H1 (cell line): ENCODE measurements at regions not wholly inside any gene's neighbourhood (a gene's known extent, or its start where the extent isn't known, plus 50 kb on each side); places are given as distances from the start of the nearest gene placed in this dataset.

Experiments
- CTCF ChIA-PET: fragments of 300-600 bp; sonication (Branson Sonifier 250); formaldehyde crosslinking; loops from one replicate; lab custom pipeline; 2021; ENCODE audit not compliant: partially characterized antibody; lab: Charles Lee
- POLR2A ChIA-PET: fragments of 300-600 bp; sonication (Branson Sonifier 250); formaldehyde crosslinking; loops from one replicate; lab custom pipeline; 2021; ENCODE audit warnings: inconsistent platforms; ENCODE audit not compliant: partially characterized antibody; lab: Charles Lee
- DNase-seq, 2 experiments: peaks; one replicate each; pipeline versions ENCODE4 v3.0.0 to v3.0.0-alpha.2; 2010 to 2022; ENCODE audit warnings: low spot score in 2 of 2, low read depth in 1 of 2, mixed read lengths in 1 of 2
- FAIRE-seq: peaks from 2 replicates; lab custom pipeline; 2011; peaks lifted over from hg19 to GRCh38; lab: Jason Lieb, UNC
- H2AFZ ChIP-seq: 2 replicates; pipeline ENCODE4 v1.8.1; 2012; ENCODE audit warnings: low read length, inconsistent platforms
- H2AK5ac ChIP-seq: 2 replicates; pipeline ENCODE4 v1.6.1; 2013; ENCODE audit warnings: low read depth, low read length
- H2BK120ac ChIP-seq: replicated peaks from 2 replicates; pipeline ENCODE3; 2013; ENCODE audit warnings: low read depth, low read length, inconsistent platforms
- H2BK12ac ChIP-seq: 2 replicates; pipeline ENCODE4 v1.6.1; 2013; ENCODE audit warnings: low read depth, low read length
- H2BK15ac ChIP-seq: 2 replicates; pipeline ENCODE4 v1.6.1; 2013; ENCODE audit warnings: low read length
- H2BK20ac ChIP-seq: 2 replicates; pipeline ENCODE4 v1.6.1; 2013; ENCODE audit warnings: low read length
- H2BK5ac ChIP-seq: 2 replicates; pipeline ENCODE4 v1.6.1; 2013; ENCODE audit warnings: low read depth, low read length
- H3K14ac ChIP-seq: 2 replicates; pipeline ENCODE4 v1.6.1; 2013; ENCODE audit warnings: inconsistent platforms; ENCODE audit not compliant: insufficient read length
- H3K18ac ChIP-seq: 2 replicates; pipeline ENCODE4 v1.6.1; 2013; ENCODE audit warnings: low read length; ENCODE audit errors: extremely low read depth
- H3K23ac ChIP-seq: 2 replicates; pipeline ENCODE4 v1.6.1; 2013; ENCODE audit warnings: inconsistent platforms; ENCODE audit not compliant: insufficient read length
- H3K23me2 ChIP-seq: 2 replicates; pipeline ENCODE4 v1.6.1; 2013; ENCODE audit warnings: low read depth, low read length
- H3K27ac ChIP-seq: 2 replicates; pipeline ENCODE4 v1.6.1; 2011; ENCODE audit warnings: low read depth, low read length, inconsistent platforms
- H3K27me3 ChIP-seq, 4 experiments: replicated peaks in 1 of 4; 1 replicate in 1 of 4; 2 replicates in 3 of 4; pipeline versions ENCODE4 v1.6.1 to v1.8.1; 2011 to 2013; ENCODE audit warnings: low read length in 3 of 4, mild to moderate bottlenecking in 3 of 4, inconsistent platforms in 2 of 4, mixed read lengths in 2 of 4, moderate library complexity in 1 of 4; ENCODE audit not compliant: control insufficient read depth in 3 of 4, insufficient read depth in 3 of 4; ENCODE audit errors: extremely low read depth in 1 of 4
- H3K36me3 ChIP-seq, 4 experiments: 2 replicates each; pipeline versions ENCODE4 v1.6.1 to v1.8.1; 2011 to 2013; ENCODE audit warnings: mild to moderate bottlenecking in 4 of 4, low read length in 3 of 4, moderate library complexity in 2 of 4, control low read depth in 1 of 4, inconsistent platforms in 1 of 4; ENCODE audit not compliant: insufficient read depth in 4 of 4, control insufficient read depth in 2 of 4
- H3K4ac ChIP-seq: replicated peaks from 2 replicates; pipeline ENCODE3; 2013; ENCODE audit warnings: low read length, low read depth, mixed read lengths, inconsistent platforms; ENCODE audit not compliant: insufficient read length
- H3K4me1 ChIP-seq, 4 experiments: replicated peaks in 1 of 4; 1 replicate in 1 of 4; 2 replicates in 3 of 4; pipeline versions ENCODE4 v1.6.1 to v1.8.1; 2011 to 2013; ENCODE audit warnings: low read length in 3 of 4, inconsistent platforms in 2 of 4, mixed read lengths in 1 of 4; ENCODE audit not compliant: insufficient read depth in 4 of 4, control insufficient read depth in 3 of 4
- H3K4me2 ChIP-seq, 2 experiments: 2 replicates each; pipeline versions ENCODE4 v1.6.1 to v1.8.1; 2011 to 2013; ENCODE audit warnings: low read depth in 2 of 2, low read length in 2 of 2, control low read depth in 1 of 2, inconsistent platforms in 1 of 2, mild to moderate bottlenecking in 1 of 2; ENCODE audit not compliant: insufficient read depth in 1 of 2
- H3K4me3 ChIP-seq, 4 experiments: fragments of 200-600, 300-600 bp in 1 of 4; sonication (generic), shearing (Covaris generic), sonication (Bioruptor Twin) in 1 of 4; 2 replicates each; pipeline versions ENCODE4 v1.5.1 to v1.8.1; 2011 to 2016; ENCODE audit warnings: low read length in 4 of 4, low read depth in 3 of 4, control low read depth in 2 of 4, inconsistent platforms in 2 of 4, mild to moderate bottlenecking in 2 of 4, mixed read lengths in 1 of 4, moderate library complexity in 1 of 4; ENCODE audit not compliant: insufficient read depth in 2 of 4; ENCODE audit errors: extremely low read depth in 1 of 4
- H3K56ac ChIP-seq: replicated peaks from 2 replicates; pipeline ENCODE3; 2013; ENCODE audit warnings: low read depth, mild to moderate bottlenecking, mixed read lengths, low read length, inconsistent platforms; ENCODE audit not compliant: insufficient read length
- H3K79me1 ChIP-seq: 2 replicates; pipeline ENCODE4 v1.6.1; 2013; ENCODE audit warnings: low read depth, low read length, control low read depth
- H3K79me2 ChIP-seq, 2 experiments: 2 replicates each; pipeline versions ENCODE4 v1.6.1 to v1.8.1; 2012 to 2013; ENCODE audit warnings: low read length in 2 of 2, mild to moderate bottlenecking in 2 of 2, inconsistent platforms in 1 of 2; ENCODE audit not compliant: insufficient read depth in 2 of 2, control insufficient read depth in 1 of 2
- H3K9ac ChIP-seq, 4 experiments: replicated peaks in 1 of 4; 1 replicate in 1 of 4; 2 replicates in 3 of 4; pipeline versions ENCODE4 v1.6.1 to v1.8.1; 2011 to 2013; ENCODE audit warnings: low read depth in 3 of 4, low read length in 3 of 4, control low read depth in 2 of 4, mild to moderate bottlenecking in 2 of 4, moderate library complexity in 2 of 4, inconsistent platforms in 1 of 4; ENCODE audit errors: extremely low read depth in 1 of 4
- H3K9me3 ChIP-seq, 2 experiments: 2 replicates each; pipeline versions ENCODE4 v1.6.1 to v1.8.1; 2012 to 2013; ENCODE audit warnings: mild to moderate bottlenecking in 2 of 2, moderate library complexity in 2 of 2, control low read depth in 1 of 2, inconsistent platforms in 1 of 2, low read depth in 1 of 2, low read length in 1 of 2, mixed read lengths in 1 of 2; ENCODE audit not compliant: insufficient read depth in 2 of 2
- H4K20me1 ChIP-seq, 2 experiments: replicated peaks in 1 of 2; 2 replicates each; pipeline versions ENCODE3 to v1.8.1; 2011 to 2013; ENCODE audit warnings: inconsistent platforms in 2 of 2, low read length in 2 of 2, mild to moderate bottlenecking in 1 of 2; ENCODE audit not compliant: insufficient read depth in 2 of 2, control insufficient read depth in 1 of 2
- H4K5ac ChIP-seq: 2 replicates; pipeline ENCODE4 v1.6.1; 2013; ENCODE audit warnings: low read length, low read depth, mixed read lengths, inconsistent platforms; ENCODE audit not compliant: insufficient read length
- H4K8ac ChIP-seq: 2 replicates; pipeline ENCODE4 v1.8.0; 2013; ENCODE audit warnings: mild to moderate bottlenecking, moderate library complexity, low read length, inconsistent platforms; ENCODE audit not compliant: insufficient read depth; ENCODE audit errors: extremely low read depth
- H4K91ac ChIP-seq: replicated peaks from 2 replicates; pipeline ENCODE3; 2013; ENCODE audit warnings: low read length, mixed read lengths, inconsistent platforms; ENCODE audit not compliant: insufficient read length
- BCL11A ChIP-seq, 2 experiments: IDR thresholded peaks; one replicate each; pipeline ENCODE4 v1.6.1; 2011; ENCODE audit warnings: low read depth in 2 of 2, low read length in 2 of 2, mild to moderate bottlenecking in 2 of 2
- GTF2F1 ChIP-seq: IDR thresholded peaks from 2 replicates; pipeline ENCODE4 v1.6.1; 2012; ENCODE audit warnings: low read depth, low read length, improper control_type of control experiment, borderline replicate concordance
- JUN ChIP-seq: IDR thresholded peaks from 2 replicates; pipeline ENCODE4 v1.6.1; 2011; ENCODE audit warnings: low read depth, mild to moderate bottlenecking, improper control_type of control experiment, low read length
- JUND ChIP-seq: IDR thresholded peaks from 2 replicates; pipeline ENCODE4 v1.6.1; 2011; ENCODE audit warnings: mild to moderate bottlenecking, improper control_type of control experiment, low read length
- MAFK ChIP-seq: IDR thresholded peaks from 2 replicates; pipeline ENCODE4 v1.6.1; 2012; ENCODE audit warnings: low read depth, mild to moderate bottlenecking, improper control_type of control experiment, low read length
- PHF8 ChIP-seq: fragments of 200-600 bp; sonication (generic); conservative IDR thresholded peaks from 2 replicates; pipeline ENCODE4 v1.7.1; 2012; ENCODE audit warnings: low read depth, mild to moderate bottlenecking, inconsistent platforms, low read length, moderate library complexity
- RXRA ChIP-seq: IDR thresholded peaks from 2 replicates; pipeline ENCODE4 v1.6.1; 2011; ENCODE audit warnings: low read depth, mild to moderate bottlenecking, low read length, moderate library complexity; ENCODE audit not compliant: insufficient read depth
- WGBS, 2 experiments: shearing (Covaris generic) in 1 of 2; methylation state at CpG; one replicate each; pipeline versions ENCODE4 v1.1.6 to v1.1.7; 2013 to 2015; ENCODE audit warnings: low lambda C conversion rate in 2 of 2, mixed read lengths in 2 of 2, inconsistent platforms in 1 of 2, low coverage in 1 of 2, missing lambda C conversion rate in 1 of 2; ENCODE audit not compliant: insufficient replicate concordance in 2 of 2, insufficient coverage in 1 of 2, insufficient read length in 1 of 2; ENCODE audit errors: extremely low coverage in 1 of 2, missing lambda C conversion rate in 1 of 2; 5-methylcytosine and 5-hydroxymethylcytosine counted together

DNA sequence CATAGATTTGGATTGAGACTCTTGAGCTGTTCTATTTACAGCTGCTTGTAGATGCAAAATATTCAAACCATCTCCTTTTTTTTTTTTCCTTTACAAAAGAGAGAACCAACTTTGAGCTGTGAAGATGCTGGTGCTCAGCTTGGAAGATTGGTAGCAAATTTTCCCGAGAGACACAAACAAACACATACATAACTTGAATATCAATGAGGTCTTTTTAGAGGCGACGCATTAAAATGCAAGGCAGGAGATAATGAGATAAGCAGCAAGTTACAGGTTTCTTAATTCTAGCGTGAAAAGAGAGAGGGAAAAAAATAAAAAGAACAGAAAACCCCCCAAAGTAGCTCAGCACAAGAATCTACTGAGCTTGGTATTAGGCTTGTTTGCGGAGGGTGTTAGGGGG, 247.0 kb upstream of the SORL1-AS1 start:
- H4K8ac ChIP-seq, result no peak overlapping the region
- H3K4me1 ChIP-seq, result peaks cover 0 to 8% (median 2%) of the 10 kb centered on the region in 4 experiments; a peak in 2 of 7 replicates
- FAIRE-seq, result no peak
- no peak overlapping the region for H2AFZ ChIP-seq
- H2BK12ac ChIP-seq, result no peak overlapping the region
- H4K5ac ChIP-seq, result no peak overlapping the region
- no peak overlapping the region for H4K91ac ChIP-seq
- no peak overlapping the region for H3K4me3 ChIP-seq
- H2BK120ac ChIP-seq, result no peak overlapping the region
- no peak overlapping the region for H3K56ac ChIP-seq
- no peak overlapping the region for H3K9ac ChIP-seq
- no peak overlapping the region for H3K27ac ChIP-seq
- POLR2A ChIA-PET, result interaction anchor here (0.8 kb wide), 1 partner anchor 20 kb away, joined by 3 read pairs; no protein-coding TSS in a partner anchor
- H3K27me3 ChIP-seq, result no peaks in the 10 kb centered on the region
- no peaks in the 10 kb centered on the region for H3K79me1 ChIP-seq
- no peak overlapping the region for H3K4ac ChIP-seq
- no peak overlapping the region for H2BK5ac ChIP-seq
- 77% methylated on average over 5 of the region's 5 CpGs; no CpG with 5 or more reads in 1 of the 2 experiments for WGBS, 2 experiments
- TF ChIP-seq JUN (no peak), BCL11A (IDR thresholded peaks at IDR 0.05; ENCODE audit: low read depth in 2 of 2, low read length in 2 of 2) (no peak), JUND (no peak), GTF2F1 (no peak), MAFK (no peak), PHF8 (no peak), RXRA (no peak)
- no peak overlapping the region for H3K14ac ChIP-seq
- H3K9me3 ChIP-seq, result no peaks in the 10 kb centered on the region
- no peak overlapping the region for H3K4me2 ChIP-seq
- no peak overlapping the region for H3K23ac ChIP-seq
- no peaks in the 10 kb centered on the region for H3K23me2 ChIP-seq
- no peaks in the 10 kb centered on the region for H4K20me1 ChIP-seq
- DNase-seq, result no peak
- CTCF ChIA-PET, result interaction anchor here (0.6 kb wide), 1 partner anchor 171 kb away, joined by 4 read pairs; no protein-coding TSS in a partner anchor
- H2BK15ac ChIP-seq, result no peak overlapping the region
- no peaks in the 10 kb centered on the region for H3K36me3 ChIP-seq
- no peak overlapping the region for H2BK20ac ChIP-seq
- no peak overlapping the region for H2AK5ac ChIP-seq
- no peaks in the 10 kb centered on the region for H3K79me2 ChIP-seq
- no peak overlapping the region for H3K18ac ChIP-seq
